AG08395 (cell line): ENCODE measurements at regions not wholly inside any gene's neighbourhood (a gene's known extent, or its start where the extent isn't known, plus 50 kb on each side); places are given as distances from the start of the nearest gene placed in this dataset.
"Not testable (repeated sequence)": the region's sequence is repeated elsewhere in the genome, so short reads cannot be mapped to it uniquely, and the experiment has no call there.

Experiments used
- DNase-seq: peaks from one replicate; pipeline ENCODE4 v3.0.0; 2012; ENCODE audit warnings: mixed read lengths, low spot score

GRCh38 chr3:151675858-151676615 is 57.7 kb upstream of the AADACL2 start:
- DNase-seq: no peak

DNA sequence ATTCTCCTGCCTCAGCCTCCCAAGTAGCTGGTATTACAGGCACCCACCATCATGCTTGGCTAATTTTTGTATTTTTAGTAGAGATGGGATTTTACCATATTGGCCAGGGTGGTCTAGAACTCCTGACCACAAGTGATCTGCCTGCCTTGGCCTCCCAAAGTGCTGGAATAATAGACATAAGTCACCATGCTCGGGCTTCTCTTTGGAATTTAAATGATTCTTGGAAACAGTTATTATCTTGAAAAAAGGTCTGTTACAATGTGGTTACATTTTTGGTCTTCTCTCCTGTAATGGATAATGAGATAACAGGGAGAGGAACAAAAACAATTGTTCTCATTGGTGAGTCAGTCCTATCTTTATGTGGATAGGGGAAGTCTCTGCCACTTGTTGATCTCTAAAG is 59.8 kb upstream of the AADACL2 start:
- no peak for DNase-seq

DNA sequence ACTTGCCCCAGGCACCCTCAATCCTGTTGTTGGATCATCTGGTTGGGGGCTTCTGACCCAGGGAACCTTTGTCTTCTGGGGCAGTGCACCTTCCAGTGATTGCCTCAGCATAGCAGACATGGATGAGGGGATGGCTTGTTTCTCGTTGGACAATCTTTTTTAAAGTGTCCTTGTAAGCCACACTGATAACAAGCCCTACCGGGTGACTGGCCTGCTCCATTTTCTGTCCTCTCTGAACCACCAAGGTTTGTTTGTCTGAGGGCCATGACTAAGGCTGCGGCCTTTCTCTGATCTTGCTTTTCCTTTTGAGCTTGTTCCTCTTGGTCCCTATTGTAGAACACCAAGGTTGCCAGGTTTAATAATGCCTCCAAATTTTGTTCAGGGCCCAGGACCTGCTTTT is 66.0 kb upstream of the AADACL2 start:
- not testable (repeated sequence) for DNase-seq

- DNase-seq: no peak
These were observed 72.8 kb upstream of the AADACL2 start for GRCh38 chr3:151660885-151661284.

GRCh38 chr3:151644986-151645385 is 88.7 kb upstream of the AADACL2 start:
- no peak for DNase-seq

DNA sequence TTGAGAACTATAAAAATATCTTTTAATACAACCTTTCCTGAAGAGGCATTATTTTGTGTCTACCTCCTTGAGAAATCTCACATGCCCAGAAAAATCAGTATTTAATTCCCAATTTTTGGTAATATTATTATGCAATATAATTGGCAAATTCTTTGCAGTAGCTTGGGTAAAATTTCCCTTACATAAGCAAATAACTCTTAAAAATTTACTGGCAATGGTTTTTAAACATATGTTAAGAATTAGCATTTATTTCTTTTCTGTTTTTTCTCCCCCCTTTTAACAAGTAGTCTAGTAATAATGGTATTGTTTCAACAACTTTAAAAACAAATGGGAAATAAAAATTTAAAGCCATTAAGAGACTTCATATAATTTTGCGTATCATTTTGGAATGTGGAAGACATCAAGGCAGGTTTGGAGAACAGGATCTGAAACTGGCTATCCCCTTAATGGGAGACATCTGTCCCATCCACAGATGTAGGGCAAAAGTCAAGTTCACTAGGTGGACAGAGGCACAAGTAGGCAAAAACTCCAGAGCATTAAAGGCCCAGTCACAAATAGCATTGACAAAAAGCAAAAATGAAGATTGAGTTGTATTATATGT is 89.6 kb upstream of the AADACL2 start:
- DNase-seq: no peak

- DNase-seq: no peak
These were observed 94.3 kb upstream of the AADACL2 start for GRCh38 chr3:151639418-151639740.

DNA sequence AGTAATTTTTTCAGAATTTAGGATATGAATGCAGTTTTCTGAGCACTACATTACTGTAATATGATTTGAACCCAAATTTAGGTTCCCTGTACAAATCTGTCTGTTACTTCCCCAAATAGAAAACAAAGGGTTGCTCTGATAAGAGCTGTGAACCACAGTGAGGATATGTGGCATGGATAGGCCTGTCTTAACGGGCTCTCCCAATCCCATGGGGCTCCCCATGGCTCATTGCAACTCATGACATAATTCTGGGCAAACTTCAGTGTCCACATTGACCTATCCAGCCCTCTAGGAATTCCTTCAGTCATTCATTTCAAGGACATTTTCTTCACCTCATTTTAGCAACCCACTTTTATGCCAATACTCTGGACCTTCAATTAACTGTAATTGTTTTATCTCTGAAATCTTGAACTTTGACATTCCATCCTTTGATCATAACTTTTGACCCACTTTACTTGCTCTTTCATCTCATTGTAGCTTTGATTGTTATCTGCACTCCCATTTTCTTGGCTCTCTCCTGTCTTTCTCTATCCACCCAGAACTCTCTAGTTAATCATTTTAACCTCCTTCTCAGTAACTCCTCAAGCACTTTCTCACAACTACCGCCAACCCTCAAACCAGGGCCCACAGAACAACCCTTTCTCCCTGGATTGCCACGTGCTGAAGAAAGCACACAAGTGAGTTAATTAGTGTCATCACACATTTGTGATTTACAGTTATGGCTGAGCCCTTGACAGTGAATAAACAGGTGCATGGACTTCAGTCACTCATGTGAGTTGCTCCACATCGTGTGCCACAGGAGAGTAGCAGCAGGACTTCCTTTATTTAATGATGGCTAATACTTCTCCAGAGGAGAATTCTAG is 94.9 kb upstream of the AADACL2 start:
- no peak for DNase-seq

DNA sequence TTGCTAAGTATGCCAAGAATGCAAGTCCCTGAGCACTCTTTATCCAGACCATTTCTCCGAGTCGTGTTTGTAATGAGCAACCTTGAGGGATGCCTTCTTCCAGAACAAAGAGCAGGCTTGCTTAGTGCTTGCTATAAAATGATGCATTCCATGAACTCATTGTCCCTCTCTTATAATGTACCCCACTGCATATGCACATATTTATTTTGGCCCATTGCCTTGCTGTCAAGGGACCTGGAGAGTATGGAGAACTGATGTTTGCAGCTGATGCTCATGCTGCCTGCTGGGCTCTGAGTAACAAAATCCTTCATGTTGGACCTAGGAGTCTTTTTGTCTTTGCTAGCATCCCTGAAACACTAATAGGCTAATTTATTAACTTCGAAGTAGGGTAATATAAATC is 97.8 kb upstream of the AADACL2 start:
- no peak for DNase-seq

- no peak for DNase-seq
These were observed 101.8 kb upstream of the AADACL2 start for GRCh38 chr3:151631946-151632345.

GRCh38 chr3:151630938-151631441 is 102.7 kb upstream of the AADACL2 start:
- DNase-seq: no peak

DNA sequence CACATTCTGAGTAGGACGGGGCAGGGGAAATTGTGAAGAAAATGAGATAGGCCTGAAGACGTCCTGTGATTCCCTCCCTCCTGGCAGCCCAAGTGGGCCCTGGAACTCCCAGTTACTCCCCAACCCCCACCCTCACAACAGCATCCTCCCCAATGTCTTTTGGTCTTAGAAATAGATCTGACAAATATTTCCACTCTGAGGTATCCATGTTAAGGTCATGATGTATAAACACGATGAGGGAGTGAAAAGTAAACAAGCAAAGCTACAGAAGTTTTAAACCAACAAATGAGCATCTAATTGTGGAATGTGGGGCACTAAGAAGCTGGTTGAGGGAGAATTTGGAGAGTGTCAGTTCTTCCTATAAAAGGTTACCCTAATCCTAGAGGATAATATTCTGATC is 103.7 kb upstream of the AADACL2 start:
- no peak for DNase-seq

DNA sequence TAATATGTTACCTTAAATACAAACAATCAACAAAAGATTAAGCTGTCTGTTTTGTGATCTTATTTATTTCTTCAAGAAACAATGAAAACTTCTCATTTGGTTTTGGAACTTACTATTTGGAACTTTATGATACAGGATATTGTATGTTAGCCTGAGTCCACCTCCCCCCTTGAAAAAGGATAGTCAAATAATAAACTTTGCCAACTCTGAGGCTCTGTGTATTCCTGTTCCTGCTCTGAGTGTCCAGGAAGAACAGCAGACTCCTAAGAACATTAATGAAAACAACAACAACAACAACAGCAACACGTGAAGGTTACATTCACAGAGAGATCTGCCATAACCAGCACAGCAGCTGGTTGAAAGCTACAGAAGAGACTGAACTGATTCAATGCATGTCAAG is 108.1 kb upstream of the AADACL2 start:
- no peak for DNase-seq

DNA sequence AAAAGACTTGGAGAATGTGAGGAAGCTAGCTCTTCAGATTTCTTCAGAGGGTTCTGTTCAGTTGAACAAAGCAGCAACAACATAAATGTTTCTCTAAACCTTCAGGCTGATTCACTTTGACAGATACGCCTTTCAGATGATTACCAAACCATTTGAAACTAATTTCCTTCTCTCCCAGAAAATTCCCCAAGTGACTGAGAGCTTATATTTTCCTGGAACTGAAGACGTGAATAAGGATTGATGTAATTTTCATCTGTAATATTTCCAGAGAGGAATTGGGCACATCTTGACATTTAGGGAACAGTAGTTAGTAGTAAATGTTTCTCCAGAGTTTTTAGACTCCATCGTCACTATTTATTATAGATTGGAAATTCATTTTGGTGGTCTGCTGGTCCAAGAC is 108.6 kb upstream of the AADACL2 start:
- no peak for DNase-seq

DNA sequence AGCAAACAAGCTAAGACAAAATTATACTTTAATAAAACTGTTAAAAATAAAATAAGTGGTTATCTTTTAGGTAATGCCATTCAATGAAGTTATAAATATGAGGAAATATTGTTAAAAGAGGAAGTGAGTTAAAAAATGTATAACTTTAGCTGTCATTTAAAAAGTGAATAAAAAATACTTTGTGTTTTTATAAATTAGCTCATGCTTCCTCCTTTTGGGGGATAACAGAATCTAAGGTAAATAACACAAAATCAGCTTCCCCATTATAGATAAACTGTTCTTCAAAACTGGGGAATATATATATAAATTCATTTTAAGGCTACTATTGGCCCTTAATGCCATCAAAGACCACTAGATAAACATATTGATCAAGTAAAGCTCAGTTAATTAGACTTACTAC is 113.7 kb upstream of the AADACL2 start:
- DNase-seq: no peak

DNA sequence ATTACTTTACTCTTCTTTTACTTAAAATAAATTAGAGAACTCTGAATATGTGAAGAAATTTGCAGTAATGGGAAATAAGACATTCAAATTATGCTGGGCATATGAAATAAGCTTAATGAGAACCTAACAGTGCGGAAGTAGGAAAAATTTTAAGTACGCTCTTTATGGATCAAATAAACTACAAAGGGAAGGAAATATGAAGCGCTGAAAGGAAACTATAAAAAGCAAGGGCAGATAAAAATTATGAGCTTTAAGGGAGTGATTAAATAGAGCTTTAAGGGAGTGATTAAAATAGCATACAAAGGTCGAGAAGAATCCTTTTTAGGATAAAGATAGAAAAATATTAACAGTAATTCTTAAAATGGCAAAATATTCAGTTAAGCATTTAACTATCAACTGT is 118.3 kb upstream of the AADACL2 start:
- no peak for DNase-seq

DNA sequence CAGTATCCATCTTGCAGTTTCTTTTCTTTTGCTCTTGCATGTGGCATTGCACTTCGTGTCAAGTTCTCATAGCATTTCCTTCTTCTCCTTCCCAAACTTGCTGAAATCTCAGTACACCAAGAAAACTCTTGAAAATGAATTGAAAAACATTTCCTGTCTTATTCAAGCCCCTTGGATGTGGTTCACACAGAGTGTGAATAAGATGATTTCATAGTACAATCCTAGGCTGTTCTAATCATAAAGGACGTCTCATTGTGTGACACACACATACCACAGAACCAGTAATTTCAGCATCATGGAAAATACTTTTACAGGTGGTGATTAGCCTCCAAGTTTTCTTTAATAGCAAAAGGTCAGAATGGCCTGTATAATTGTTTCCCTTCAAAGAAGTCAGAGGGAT is 121.6 kb upstream of the AADACL2 start:
- DNase-seq: no peak

- no peak for DNase-seq
These were observed 122.3 kb upstream of the AADACL2 start for GRCh38 chr3:151611419-151611818.

GRCh38 chr3:151609491-151609890 is 124.2 kb upstream of the AADACL2 start:
- no peak for DNase-seq

GRCh38 chr3:151604891-151605290 is 128.8 kb upstream of the AADACL2 start:
- no peak for DNase-seq

DNA sequence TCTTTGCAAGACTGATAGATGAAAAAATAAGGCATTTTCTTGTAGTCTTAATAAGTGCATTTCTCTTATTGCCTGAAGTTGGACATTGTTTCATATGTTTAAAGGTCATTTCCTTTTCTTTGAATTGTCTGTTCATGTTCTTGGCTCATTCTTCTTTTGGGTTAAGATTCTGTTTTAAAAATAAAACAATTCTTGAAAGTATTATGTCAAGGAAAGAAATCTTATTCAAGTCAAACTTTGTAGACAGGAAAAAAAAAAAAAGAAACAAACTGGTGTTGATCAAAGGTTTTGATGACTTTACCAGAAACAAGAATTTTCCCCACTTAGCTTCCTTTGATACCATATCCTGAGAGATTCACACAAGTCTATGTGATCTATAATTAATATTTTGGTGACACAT is 132.9 kb upstream of the AADACL2 start:
- DNase-seq: no peak

- DNase-seq: no peak
These were observed 134.5 kb upstream of the AADACL2 start for GRCh38 chr3:151599103-151599672.

- no peak for DNase-seq
These were observed 136.1 kb upstream of the IGSF10 start for GRCh38 chr3:151596940-151597339.
